NCI-H460 (cell line): ENCODE measurements at regions not wholly inside any gene's neighbourhood (a gene's known extent, or its start where the extent isn't known, plus 50 kb on each side); places are given as distances from the start of the nearest gene placed in this dataset.
"Not testable (repeated sequence)": the region's sequence is repeated elsewhere in the genome, so short reads cannot be mapped to it uniquely, and the experiment has no call there.

Experiments
- DNase-seq: peaks from one replicate; pipeline ENCODE4 v3.0.0-alpha.2; 2016; ENCODE audit warnings: low read depth; ENCODE audit errors: extremely low read depth

DNA sequence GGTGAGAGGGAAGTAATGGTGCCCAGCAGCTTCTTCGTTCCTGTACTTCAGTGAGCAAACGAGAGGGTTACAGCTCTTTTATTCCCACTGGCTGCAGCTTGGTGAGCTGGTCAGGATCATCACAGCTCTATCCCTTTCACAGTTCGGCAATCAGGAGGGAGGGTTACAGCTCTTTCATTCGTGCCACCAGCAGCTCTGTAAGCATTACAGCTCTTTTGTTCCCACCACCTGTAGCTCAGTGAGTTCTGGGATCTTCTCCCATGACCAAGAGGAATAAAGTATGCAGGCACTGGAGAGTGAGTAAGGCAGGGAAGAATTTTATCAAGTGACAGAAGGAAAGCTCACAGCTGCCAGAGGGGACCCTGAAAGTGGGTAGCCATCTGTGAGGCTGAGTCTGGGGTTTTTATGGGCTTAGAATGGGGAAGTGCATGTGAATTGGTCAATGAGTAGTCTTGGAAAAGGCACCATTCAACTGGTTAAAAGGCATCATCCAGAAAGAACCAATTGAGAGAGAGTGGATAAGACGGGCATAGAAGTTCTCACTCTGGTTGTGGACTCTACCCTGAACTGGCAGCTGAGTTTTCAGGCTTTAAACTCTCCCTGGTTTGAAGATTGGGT, 123.7 kb downstream of the COX18 start:
- DNase-seq, result no peak

DNA sequence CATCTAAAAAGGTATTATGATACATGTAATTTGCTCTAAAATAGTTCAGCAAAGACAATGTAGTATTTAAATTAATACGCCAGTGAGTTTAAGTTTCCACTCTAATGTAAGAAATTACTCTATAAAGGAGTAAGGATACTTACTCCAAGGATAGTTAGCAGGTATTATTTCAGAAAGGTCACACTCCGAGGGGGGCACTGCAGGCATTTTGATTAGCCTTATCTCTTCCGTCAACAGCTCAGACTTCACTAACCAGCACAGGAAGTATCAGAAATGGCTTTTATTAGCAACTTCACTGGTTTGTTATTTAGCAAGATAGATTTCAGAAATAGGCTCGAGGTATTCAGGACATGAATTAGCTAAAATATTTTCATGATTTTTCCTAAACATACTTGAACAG, 127.0 kb downstream of the COX18 start:
- DNase-seq, result no peak

DNA sequence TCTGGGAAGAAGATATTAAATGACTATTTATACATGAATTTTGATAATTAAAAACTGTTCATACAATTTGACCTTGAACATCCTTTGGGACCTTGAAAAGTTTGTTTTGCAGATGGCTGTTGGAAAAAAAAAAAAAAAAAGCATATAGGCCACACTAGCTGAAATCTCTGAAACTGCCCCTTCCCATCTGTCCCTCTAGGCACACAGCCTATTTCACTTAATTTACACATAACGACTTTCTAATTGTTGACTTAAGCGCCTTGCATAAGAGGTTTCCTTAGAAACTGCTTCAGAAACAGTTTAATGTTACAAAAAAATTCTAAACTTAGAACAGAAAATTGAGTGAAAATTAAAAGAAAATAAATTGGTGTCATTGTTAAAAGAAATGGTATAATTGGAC, 131.0 kb downstream of the COX18 start:
- DNase-seq, result no peak

DNA sequence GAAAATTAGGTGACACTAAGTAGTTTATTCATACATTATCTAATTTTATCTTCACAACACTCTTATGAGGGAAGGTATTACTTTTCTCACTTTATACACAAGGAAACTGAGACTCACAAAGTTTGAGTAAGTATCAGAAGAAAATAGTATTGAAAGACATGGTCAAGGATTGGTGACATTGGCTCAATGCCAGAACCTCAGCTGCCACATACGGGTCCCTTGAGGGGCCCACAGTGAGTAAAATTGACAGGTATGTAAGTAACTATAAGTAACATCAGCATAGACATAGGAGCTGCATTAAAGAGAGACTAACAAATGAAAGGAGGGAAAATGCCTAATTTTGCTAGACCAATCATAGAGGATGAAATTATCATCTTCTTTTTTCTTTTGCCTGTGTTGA, 134.1 kb downstream of the COX18 start:
- DNase-seq, result no peak

DNA sequence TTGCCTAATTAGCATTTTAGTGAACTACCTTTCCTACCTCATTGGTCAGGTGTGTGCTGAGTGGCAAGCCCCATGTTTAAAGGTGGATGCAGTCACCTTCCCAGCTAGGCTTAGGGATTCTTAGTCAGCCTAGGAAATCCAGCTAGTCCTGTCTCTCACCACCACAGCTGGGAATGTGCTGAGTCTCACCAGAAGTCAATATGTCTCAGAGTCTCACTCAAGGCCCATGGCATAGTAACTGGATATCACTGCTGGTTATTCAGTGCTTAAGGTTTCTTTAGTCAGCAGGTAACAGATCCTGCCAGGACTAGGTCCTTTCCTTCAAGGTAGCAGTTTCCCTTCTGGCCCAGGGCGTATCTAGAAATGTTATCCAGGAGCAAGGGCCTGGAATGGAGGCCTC, 136.5 kb downstream of the COX18 start:
- DNase-seq, result no peak

DNA sequence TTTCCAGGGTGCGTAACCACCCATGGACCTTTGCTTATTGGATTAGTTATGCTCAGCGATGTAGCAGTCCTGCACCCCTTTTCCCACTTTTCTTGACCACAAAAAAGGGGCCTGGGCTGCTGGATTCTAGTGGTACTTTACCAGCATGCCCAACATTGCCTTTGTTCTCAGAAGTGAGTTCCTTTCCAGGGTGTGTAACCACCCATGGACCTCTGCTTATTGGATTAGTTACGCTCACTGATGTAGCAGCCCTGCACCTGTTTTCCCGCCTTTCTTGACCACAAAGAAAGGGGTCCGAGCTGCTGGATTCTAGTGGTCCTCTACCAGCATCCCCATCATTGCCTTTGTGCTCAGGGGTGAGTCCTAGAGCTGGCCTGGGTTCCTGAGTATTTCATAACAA, 138.2 kb downstream of the COX18 start:
- no peak for DNase-seq

DNA sequence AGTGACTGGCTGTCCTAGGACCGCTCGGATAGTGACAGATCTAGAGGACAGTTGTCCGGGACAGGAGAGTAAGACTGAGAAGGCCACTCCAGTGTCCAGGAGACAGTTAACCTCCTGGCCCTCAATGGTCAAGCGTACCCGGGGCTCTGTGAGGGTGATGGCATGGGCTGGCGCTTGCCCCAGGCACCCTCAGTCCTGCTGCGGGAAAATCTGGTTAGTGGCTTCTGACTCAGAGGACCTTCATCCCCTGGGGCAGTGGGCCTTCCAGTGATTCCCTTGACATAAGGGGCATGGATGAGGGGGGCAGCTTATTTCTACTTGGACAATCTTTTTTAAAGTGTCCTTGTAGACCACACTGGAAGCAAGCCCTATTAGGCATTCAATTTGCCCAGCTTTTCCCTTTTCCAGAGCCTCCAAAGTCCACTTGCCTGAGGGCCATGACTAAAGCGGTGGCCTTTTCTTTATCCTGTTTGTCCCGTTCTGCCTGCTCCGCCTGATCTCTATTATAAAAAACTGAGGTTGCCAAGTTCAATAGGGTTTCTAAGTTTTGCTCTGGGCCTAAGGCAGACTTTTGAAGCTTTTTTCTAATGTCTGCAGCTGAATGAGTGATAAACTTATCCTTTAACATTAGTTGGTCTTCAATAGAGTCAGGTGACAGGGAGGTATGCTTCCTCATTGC, 139.8 kb downstream of the COX18 start:
- DNase-seq, result not testable (repeated sequence)

DNA sequence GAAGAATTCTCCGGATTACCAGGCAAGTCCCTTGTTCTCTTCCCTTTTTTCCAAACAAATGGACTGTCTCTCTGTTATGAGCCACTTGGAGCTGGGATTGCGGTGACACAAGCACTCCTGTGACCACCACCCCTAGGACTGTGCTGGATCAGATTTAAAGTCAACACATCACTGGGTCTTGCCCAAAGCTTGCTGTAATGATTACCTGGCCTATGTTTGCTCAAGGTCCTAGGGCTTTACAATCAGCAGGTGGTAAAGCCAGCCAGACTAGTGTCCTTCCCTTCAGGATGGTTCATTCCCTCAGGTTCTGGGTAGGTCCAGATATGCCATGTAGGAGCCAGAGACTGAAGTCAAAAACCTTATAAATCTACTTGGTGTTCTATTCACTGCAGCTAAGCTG, 144.7 kb downstream of the COX18 start:
- DNase-seq, result no peak

DNA sequence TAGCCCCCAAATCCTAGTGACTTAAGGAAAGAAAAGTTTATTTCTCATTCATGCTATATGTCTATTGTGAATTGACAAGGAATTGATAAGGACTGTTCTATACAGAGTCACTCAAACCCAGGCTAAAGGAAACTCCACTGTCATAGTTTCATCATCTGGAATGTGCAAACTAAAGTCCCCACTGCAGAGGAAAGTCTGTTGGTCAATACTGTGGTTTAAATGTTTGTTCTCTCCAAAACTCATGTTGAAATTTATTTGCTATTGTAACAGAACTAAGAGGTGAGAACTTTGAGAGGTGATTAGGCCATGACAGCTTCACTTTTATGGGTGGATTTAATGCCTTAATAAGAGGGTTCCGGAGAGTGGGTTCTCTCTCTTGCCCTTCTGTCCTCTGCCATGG, 149.6 kb downstream of the COX18 start:
- no peak for DNase-seq

DNA sequence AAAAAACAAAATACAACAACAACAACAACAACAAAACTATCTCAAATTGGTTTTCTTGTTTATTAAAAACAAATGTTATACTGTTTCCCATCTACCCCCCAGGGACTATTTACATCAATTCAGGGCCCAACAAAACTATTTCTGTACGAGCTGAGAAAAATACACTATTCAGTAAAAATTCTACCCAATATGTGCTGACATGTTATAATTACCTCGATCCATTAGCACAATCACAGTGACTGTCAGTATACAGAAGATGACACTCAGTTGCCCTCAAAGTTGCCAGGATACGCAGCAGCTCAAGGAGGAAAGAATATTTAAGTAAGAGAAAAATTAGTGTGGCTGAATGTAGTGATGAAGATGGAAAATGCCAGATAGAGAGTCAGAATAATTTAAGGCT, 150.1 kb downstream of the COX18 start:
- no peak for DNase-seq

DNA sequence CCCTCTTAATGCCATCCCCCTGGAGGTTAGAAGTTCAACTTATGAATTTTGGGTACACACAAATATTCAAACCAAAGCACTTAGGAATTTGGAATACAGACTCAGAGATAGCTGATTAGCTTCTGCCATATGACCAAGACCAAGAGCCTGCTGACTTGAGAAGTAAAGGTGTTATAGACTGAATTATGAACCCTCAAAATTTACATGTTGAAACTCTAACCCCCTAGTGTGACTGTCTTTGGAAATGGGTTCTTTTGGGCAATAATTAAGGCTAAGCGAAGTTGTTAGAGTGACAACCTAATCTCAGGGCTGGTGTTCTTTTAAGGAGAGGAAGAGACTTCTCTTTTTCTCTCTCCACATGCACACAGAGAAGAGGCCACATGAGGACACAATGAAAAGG, 151.2 kb downstream of the COX18 start:
- no peak for DNase-seq

DNA sequence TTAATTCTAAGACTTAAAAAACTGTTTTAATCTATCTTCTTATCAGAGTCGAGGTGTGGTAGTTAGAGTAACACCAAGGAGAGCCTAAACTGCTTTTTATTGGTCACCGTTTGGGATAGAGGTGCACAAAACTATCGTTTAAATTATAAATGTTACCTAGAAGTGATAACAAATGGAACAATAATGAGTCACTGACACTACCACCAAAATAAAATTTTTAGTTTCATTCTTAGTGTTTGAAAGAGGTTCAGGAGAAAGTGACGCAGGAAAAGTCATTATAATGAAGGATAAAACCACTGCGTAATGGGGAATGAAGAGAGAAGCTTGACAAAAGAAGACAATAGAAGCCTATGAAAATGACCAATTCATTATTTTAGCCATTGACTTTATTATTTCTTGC, 158.2 kb downstream of the COX18 start:
- DNase-seq, result no peak

DNA sequence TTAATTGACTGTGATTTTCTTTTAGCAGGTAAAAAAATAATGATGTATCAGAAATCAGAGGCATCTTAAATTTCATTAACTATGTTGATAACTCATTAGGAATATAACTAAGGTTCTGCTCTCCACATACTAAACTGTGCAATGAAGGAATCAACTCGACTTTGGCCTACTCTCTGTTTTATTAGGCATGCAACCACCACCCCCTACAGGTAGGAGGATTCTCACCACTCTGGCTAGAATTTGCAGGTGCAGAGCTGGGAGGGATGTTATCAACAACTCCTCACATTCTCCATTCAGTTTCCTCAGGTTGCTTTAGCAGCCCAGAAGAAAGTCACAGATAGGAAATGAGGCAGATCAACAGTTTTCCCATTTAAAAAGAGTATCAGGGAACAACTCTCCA, 160.1 kb downstream of the COX18 start:
- no peak for DNase-seq

DNA sequence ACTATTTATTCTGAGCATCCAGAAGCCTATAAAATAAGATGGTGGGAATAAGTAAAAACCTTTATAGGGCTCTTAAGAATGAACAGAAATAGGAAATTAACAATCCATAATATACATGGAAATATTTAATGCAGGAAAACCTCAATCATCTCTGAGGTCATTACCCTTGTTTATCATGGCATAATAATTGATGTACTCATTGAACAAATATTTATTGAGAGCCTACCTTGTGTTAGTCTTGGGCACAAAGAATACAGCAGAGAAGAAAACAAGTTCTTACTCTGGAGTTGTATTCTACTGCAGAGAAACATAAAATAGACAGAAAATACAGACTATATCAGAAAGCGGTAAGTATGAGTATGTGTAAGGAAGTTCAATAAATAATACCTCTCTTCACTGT, 167.2 kb downstream of the COX18 start:
- DNase-seq, result no peak

DNA sequence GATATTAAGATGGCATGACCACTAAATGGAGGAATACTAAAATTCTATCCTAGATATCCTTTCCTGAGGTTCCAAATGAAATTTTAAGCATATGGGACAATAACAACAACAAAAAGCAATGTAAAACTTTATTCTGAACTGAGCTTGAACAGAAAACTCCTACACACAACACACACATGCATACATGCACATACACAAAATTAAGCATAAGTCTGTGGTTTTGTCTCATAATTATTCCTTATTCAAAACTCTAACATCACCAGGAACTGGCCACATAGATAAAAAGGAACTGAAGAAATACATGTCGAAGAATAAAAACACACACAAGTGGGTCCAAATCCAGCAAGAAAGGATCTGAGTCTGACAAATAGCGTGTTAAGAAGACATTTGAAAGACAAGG, 168.0 kb downstream of the COX18 start:
- no peak for DNase-seq

DNA sequence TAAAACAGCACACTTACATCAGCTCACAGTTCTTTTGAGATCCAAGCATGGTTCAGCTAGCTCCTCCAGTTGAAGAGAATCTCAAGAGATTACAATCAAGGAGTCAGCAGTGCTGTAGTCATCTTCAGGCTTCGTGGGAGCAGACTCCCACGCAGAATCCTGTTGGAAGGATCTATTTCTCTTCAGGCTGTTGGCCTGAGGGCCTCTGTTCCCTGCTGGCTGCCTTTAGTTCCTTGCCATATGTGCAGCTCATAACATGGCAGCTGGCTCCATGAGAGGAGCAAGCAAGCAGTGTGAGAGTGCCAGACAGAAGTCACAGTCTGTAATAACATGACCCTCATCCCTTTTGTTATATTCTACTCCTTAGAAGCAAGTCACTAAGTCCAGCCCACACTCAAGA, 168.6 kb downstream of the COX18 start:
- DNase-seq, result no peak

DNA sequence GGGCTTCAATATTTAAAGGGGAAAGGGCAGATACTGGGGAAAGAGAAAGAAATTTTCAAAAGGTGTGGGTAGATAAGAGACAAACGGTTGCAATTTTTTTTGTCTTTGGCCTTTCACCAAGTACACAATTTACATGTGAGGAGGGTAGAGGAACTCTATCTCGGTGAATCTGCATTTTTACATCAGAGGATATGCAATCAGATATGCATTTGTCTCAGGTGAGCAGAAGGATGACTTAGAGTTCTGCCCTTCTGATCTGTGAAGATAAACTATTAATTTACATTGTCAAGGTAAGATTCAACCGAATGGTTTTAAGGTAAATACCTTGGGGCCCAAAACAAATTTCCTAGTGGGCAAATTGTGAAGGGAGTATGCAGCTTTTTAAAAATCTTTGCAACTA, 169.9 kb downstream of the COX18 start:
- no peak for DNase-seq

DNA sequence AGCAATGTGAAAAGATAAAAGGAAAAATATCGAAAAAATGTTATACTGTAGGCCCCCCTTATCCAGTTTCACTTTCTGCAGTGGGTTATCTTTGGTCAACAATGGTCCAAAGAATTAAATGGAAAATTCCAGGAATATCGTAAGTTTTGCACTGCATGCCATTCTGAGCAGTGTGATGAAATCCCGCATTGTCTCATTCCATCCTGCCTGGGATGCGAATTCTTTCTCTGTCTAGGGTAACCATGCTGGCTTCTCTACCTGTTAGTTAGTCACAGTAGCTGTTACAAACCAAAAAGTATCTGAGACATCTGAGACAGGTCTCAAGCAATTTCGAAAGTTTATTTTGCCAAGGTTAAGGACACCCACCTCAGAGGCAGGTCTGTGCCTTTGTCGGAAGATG, 170.3 kb downstream of the COX18 start:
- DNase-seq, result no peak

DNA sequence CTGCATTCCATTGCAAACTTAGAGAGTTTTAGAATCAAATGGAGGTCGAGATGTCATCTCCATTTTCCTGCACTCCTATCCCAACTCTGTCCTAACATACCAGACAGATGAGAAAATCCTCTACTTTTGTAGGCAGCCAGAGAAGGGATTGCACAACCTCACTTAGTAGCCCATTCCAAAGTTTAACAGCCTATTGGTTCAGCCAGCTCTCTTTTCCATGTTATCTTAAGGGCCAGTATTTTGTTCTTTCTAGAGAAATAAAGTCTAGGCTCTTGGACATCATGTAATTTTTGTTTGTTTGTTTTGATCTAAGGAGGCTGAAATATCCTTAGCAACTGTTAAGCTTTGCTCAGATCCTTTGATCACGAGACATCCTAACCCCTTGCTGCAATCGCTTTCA, 173.0 kb downstream of the COX18 start:
- no peak for DNase-seq

DNA sequence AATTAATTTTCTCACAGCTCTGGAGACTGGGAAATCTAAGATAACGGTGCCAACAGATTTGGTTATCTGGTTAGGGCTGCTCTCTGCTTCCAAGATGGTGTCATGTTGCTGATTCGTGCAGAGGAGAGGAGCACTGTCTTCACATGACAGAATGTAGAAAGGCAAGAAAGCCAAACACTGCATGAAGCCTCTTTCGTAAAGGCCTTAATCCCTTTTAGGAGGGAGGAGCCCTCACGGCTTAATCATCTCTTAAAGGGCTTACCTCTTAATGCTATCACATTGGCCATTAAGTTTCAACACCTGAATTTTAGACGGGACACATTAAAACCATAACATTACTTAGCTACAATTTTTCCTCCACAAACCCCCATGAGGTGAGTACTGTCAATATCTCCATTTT, 174.1 kb downstream of the COX18 start:
- DNase-seq, result no peak

DNA sequence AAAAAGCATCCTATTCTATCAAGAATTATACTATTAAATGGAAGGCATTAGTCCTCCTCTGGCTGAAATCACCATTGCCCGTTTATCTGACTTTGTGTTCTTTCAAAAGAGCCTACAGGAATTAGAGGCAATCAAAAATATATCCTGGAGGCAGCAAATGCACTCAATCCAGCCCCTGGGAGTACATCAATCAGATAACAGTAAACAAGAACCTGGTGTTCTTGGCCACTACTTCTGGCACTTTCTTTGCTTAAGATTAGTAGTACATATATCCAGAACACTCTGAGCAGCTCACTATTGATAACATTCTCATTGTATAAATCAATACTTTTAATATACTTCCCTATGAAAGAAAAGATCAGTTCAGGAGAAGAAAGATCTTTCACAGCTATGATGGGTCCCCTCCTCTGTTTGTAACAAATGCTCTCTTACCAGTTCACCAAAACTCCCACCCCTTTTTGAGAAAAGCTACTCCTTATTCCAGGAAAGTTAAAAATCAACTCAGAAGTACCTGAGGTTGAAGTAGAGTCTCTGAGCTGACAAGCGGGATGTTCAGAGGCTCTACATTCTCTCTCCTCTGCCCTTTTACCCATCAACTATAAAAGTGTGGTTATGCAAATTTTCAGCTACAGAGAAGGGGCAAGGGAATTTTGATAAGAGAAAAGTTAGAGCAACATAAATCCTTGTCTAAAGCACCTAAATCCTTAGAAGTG, 176.0 kb downstream of the COX18 start:
- no peak for DNase-seq

DNA sequence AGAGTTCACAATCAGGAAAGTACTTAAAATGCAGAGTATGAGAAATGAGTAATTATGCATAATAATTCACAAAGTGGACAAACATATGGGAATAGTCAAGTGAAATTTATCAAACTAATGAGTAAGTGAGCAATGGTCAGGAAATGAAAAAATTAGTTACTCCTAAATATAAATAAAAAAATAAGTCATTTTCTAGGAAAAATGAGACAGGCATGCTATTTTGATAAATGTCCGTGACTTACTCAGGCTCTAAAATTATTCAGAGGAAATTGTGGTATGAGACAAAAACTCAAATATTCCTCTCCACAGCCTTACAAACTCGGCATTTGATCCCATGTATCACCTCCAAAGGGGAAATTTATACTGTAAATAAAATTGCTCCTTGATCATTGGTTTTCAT, 181.2 kb downstream of the COX18 start:
- no peak for DNase-seq
